ENCODE measurements at regions not wholly inside any gene's neighbourhood (a gene's known extent, or its start where the extent isn't known, plus 50 kb on each side); places are given as distances from the start of the nearest gene placed in this dataset.

DNA sequence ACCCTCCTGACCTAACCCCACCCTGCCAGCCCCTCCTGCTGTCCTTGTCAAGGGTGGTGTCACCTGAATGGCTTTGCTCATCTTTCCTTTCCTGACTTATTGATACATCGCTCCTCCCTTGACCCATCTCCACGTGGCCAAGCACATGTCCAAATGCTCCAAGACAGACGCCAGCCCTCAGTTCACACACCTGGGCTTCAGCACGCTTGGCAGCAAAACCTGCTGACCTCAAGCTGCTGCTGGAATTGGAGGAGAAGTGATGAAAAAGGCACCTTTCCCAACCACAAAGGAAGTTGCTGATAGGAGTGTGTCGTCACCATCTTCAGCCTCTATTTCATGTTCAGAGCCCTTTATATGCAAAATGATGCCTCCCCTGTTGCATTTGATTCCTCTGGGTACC is 141.3 kb downstream of the TLE3 start:
- intact Hi-C loops (cut with micrococcal nuclease), result no loop called here

DNA sequence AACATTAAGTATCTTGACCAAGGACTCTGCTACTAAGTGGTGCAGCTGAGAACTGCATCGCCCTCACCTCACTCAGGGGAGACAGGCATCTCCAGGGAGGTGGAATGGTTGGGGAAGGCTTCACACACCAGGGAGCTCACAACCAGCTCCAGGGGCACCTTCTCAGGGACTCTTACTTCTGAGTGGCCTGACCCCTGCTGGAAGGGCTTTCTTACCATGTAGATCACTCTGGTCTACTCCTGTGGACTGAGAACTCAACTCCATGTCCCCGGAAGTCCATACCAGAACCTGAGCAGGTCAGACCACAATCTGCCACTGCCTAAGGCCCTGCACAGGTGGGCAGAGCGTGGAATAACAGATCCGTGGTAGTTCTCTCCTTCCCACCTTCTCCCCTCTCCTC is 140.5 kb downstream of the TLE3 start:
- intact Hi-C loops (cut with micrococcal nuclease), result no loop called here

DNA sequence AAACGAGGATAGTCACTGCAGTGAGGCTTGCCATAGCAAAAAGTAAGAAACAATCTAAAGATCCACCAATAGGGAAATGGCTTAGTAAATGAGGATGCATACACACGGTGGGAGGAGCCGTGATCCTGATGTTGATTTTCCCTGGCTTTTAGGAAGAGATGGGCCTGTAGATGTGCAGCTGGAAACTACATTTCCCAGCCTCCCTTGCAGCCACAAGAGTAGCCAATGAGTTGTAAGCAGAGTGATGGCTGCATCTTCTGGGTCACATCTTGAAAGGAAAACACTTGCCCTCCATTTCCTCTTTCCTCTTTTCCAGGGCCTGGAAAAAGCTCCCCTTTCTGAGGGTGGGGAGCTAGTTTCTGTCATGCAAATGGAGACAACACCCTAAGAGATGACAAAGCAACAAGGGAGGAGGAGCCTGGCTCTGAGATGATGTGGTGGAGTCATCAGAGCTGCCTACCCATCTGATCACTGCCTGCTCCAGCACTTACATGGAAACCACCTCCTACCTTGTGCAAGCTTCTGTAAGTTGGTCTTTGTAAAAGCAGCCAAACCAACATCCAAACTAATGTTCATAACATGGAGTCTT is 139.1 kb downstream of the TLE3 start:
- intact Hi-C loops (cut with micrococcal nuclease), result no loop called here

DNA sequence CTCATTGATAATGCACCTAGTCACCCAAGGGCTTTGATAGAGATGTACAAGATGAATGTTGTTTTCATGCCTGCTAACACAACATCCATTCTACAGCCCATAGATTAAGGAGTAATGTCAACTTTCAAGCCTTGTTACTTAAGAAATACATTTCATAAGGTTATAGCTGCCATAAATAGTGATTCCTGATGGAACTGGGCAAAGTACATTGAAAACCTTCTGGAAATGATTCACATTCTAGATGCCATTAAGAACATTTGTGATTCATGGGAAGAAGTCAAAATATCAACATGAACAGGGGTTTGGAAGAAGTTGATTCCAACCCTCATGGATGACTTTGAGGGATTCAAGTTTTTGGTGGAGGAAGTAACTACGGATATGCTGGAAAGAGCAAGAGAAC is 135.2 kb downstream of the TLE3 start:
- intact Hi-C loops (cut with micrococcal nuclease), result no loop called here

DNA sequence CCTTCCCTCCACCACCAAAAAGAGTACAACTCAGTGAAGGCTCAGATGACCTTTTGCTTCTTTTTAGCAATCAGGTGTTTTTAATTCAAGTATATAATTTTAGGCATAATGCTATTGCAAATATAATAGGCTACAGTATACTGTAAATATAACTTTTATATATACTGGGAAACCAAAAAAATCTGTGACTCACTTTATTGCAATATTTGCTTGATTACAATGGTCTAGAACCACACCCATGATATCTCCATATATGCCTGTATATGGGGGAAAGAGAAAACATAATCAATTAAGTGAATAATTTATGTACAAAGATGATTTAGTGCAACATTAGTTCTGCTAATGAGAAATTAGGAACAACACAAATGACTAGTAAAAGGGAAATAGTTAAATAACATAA is 134.3 kb downstream of the TLE3 start:
- intact Hi-C loops (cut with micrococcal nuclease), result no loop called here

DNA sequence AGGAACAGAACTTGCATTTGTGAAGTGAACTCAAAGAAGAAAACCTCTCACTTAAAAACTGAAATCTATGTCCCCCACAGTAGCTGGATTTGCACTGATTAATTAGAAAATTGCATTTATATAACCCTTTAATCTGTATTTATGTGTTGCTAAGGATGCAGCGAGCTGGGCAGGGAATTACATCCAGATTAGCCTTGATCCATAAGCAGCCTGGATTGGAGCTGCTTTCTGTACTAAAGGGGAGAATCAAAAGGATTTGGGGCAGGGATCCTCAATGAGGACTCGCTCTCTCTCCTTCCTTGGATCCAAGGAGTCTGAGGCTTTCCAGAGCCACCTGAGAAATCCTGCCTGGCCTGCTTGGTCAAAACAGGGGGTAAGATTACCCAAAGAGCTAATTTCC is 125.9 kb downstream of the TLE3 start:
- intact Hi-C loops (cut with micrococcal nuclease), result no loop called here

DNA sequence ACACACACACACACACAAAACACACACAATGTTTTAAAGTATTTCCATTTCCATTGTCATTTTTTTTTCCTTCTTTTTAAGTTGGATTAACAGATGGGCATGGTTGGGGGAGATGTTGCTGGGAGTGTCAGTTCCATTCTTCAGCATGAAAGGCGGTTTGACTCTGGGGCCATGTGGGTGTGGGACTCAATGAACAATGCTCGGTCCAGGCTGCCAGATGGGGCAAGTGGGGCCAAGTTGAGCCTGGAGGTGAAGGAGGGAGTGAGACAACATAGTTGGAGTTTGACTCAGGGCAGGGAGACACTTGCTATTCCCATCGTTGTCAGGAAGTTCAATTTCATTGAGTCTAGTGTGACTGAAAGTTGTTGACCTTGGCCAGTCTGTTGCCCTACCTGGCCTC is 125.3 kb downstream of the TLE3 start:
- intact Hi-C loops (cut with micrococcal nuclease), result no loop called here

DNA sequence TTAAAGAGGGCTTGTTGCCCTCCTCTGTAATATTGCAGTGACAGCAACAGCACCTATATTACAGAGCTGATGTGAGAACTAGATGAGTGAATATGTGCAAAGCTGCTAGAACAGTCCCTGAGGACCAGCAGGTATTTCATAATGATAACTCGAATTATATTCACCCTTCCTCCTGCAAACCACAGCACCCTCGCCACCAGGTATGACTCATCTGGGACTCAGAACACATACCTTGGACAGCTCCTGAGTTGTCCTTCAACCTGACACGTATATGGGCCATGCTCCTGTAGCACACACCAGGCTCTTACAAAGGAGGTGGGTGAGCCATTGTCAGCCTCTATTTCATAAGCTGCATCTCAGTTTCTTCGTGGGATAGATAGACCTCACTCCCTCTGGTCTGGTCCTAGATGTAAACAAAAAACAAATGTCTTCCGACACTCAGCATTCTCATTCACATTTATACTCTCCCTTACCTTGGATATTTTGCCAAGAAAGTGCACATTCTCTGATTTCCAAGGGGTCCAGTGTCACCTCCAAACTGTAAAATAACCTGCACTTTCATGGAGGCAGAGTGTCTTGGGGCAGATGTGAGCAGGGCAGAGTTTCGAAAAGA is 124.5 kb downstream of the TLE3 start:
- intact Hi-C loops (cut with micrococcal nuclease), result no loop called here

DNA sequence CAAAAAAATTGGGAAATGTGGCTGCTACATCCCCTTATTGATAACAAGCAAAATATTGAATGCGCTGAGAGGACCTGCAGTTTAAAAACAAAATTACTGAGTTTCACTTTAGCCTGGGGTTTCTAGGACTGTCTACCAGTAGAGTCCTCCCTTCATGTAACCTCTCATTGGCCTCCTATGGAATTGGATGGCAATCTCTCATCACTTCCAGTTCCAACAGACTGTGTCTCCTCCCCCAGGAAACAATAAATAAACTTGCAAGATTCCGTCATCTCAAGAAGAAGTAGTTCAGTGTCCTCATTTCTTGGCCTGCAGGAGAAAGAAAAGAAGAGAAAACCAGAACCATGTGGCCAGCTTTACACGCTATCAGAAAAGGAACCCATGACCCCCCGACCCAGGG is 123.8 kb downstream of the TLE3 start:
- intact Hi-C loops (cut with micrococcal nuclease), result no loop called here

DNA sequence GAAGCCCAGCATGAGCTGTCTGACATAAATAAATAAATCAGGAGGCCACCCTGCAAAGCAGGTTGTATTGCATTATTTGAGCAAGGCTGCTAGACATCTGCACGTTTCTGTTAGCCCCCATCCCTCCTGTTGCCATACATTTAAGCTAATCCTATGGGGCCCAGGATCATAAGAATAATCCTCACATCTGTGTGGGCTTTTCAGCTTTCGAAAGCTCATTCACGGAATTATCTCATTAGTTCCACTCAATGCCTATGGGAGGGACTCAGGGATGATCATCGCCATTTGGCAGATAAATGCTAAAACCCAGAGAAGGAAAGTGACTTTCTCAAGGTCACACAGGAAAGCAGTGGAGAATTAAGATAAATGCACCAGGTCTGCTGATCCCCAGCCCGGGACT is 123.4 kb downstream of the TLE3 start:
- intact Hi-C loops (cut with micrococcal nuclease), result no loop called here

DNA sequence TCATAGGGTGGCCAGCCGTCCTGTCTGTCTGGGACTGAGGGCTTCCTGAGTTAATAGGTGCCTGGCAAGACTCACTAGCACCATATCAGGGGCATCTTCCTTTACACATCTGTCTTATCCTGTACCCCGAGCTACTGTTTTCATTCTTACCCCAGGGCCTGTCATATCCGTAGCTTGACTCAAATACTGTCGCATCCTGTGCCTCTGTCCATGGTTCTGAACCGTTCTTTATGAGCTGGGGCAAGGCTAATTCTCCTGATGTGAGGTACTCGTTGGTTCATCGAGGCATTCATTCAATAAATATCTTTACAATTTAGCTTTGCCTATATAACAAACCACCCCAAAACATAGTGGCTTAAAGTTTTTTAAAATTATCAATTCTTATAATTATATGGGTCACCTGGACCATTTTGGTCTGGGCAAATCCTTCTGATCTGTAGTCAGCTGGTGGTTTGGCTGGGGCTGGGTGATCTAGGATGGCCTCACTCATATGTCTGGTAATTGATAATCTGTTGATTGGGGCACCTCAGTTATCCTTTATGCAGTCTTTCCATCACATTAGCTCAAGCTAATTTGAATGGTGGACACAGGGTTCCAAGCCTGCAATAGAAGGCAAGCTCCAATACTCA is 121.2 kb downstream of the TLE3 start:
- intact Hi-C loops (cut with micrococcal nuclease), result loop anchor here (1.0 kb wide), 1 partner anchor 121 kb away; the partner anchor contains the start of gene TLE3

DNA sequence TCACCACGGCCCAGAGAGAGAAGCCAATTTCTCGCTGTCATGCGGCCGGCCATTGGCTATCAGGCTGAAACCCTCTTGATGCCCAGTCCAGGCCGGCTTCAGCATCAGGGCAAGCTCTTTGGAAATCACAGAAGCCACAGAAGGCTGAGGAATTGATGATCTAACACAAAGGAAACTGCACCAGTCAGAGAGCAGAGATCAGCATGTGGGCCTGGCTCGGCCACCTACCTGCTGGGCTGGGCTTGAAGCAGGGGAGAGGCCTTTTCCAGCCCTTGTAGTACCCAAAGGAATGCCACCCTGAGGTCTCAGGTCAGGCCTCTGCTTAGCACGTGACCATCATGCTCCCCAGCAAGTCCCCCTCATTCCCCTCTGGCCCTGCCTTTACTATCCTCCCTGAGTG is 119.1 kb downstream of the TLE3 start:
- intact Hi-C loops (cut with micrococcal nuclease), result no loop called here

DNA sequence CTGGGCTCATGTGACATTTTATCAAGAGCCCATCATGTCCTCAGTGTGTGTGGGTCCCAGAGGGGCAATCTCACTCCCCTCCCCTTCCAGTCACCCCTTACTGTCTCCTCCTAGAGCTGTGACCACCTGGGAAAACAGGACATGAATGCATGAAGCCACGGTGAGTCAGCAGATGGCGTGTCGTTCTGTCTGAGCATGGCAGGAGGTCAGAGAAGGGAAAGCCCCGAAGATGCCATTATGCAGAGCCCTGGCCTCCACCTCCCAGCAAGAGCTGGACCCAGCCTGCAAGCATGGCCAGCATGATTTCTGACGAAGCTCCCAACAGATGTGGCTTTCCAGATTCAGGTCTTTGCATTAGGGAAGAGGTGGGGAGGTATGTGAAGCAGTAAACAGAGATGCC is 118.5 kb downstream of the TLE3 start:
- intact Hi-C loops (cut with micrococcal nuclease), result no loop called here

DNA sequence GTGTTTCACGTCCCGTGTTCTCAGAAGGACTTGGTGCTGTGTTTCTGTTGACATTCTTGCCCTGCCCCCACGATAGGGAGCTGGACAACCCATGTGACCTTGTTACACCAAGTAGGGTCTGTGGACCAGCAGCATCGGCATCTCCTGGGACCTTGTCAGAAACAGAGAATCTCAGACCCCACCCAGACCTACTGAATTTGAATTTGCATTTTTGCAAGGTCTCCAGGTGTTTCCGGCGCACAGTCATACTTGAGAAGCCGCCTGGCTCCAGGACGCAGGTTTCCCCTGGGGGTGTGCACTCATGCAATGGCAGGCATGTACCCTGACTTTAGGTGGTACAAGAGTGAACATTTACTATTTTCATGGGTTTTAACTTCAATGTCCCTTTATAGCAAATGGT is 117.9 kb downstream of the TLE3 start:
- intact Hi-C loops (cut with micrococcal nuclease), result no loop called here

DNA sequence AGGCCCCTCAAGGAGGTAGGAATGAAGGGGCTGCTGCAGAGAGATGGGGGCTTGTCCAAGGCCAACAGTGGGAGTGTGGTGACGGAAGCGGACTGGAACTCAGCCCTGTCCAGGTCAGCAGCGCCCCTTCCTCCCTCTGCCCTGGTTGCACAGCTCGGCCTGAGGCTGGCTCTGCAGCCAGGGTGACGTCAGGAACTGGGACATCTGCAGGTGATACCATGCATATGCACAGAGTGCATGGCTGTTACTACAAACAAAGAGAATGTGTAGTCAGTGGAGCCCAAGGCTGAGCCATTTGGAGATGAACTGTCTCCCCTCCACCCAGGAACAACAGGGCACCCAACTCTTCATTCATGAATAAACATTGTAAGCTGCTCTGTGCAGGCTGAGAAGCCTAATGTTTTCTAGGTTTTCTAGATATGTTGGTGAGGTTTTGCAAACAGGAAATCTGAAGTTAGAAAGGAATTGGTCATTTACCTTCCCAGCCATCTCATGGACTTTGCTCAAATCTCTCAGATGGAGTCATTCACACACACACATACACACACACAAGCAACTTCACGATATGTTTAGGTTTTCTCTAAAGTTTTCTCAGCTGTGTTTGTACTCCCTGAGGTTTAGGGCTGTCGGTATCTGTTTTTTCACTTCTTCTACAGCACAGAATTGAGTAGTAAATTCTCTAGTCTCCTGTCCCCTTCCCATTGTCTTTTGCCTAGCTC is 117.2 kb downstream of the TLE3 start:
- intact Hi-C loops (cut with micrococcal nuclease), result no loop called here

DNA sequence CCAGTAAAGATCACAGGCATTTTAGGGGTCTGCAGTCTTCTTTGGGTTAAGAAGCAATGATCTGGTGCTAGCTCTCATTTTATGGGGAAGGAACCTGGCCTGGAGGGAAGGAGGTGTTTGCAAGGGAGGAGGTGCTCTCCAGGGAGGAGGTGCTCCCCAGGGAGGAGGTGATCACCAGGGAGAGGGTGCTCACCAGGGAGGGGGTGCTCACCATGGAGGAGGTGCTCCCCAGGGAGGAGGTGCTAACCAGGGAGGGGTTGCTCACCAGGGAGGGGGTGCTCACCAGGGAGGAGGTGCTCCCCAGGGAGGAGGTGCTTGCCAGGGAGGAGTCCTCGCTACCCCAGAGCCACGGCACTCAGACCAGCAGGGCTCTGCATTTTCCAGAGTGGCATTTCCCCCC is 115.7 kb downstream of the TLE3 start:
- intact Hi-C loops (cut with micrococcal nuclease), result no loop called here

DNA sequence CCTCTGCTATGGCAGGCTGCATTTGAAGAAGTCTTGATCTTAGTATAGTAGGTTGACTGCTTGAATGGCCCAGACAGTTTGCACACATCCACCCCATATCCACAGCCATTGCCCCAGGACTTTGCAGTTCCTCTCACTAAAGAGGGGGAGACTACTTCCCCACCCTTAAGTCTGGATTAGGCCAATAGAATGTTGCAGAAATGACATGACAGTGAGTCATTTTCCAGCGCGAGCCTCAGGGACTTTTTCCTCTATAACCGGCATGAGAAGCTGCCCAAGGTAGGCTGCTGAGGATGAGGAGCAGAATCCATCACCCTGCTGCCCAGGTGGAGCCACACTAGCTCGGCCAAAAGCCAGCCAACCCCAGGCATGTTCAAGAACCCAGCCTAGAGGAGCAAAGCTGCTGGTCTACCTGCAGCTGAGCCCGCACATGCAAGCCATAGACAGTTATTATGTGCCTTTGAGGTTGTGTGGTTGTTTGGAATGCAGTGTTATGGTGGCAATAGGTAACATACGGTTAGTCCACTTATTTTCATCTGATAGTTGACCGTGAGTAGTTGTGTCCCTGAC is 113.9 kb downstream of the TLE3 start:
- intact Hi-C loops (cut with micrococcal nuclease), result no loop called here

DNA sequence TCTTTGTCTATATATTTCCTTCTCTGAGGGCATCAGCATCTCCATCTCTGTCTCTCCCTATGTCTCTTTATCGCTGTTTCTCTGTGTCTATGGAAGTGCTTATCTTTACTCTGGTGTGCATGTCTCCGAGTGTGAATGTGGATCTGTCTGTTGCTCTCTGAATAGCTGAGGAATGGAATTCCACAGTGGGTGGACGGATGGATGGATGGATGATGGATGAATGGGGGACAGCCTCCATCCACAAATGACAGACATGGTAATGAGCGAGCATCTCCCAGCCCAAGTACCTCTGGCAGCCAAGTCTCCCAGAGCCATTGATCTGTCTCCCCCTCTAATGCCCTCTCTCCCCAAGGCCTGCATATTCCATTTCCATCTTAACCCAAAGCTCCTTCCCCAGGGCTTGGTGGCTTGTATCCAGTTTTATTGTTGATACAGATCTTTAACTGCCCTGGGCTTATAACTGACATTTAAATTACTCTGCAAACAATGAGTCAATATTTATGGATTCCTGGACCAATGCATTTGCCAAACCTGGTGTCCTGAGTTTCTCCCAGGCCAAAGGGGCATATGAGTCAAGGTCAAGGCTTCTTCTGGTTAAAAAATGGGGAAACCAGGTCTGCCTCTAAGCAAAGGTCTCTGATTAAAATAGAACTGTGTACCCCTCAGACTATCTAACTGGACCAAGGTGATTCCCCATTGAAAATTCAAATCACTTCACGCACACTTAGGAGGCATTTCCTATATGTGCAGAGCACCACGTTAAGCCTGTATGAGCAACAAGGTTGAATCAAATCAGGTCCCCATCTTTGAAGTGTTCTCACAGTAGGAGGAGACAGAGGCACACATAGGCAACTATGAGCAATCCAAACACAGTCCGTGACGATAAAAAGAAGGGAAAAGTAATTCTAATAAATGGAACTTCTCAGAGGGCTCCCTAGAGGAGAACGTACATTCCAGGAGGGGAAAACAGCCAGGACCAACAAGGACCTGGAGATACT is 109.9 kb downstream of the TLE3 start:
- intact Hi-C loops (cut with micrococcal nuclease), result no loop called here

DNA sequence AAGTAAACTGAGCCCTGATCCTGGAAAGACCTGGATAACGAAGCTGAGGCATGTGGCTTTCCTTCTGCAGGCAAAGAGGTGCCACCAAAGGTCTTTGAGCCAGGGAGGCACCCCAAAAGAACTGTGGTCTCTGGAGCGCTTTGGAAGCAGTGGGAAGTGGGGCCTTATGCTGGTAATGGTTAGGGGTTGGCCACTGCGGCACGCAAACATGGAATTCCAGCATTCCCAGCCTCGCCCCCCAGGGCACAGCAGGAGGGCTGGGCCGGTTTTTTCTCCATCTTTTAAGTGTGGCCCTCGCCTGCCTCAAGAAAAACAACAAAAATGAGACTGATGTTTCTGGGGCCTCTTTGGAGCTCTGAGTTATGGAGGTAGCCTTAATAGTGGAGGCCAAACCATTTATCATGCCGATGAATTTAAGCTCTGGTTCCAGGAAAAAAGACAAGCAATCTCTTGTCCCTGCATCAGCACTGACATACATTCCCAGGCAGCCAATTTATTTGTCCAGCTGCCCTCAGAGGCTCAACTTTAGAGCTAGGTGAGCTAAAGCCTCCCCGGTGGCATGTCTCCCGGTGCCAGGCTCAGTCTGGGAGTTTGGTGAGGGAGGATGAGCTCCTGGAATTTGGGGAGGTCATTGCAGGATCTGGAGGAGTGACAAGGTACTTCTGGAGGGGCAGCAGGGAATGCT is 109.0 kb downstream of the TLE3 start:
- intact Hi-C loops (cut with micrococcal nuclease), result no loop called here
